Endothelial cell of umbilical vein (primary cell): ENCODE measurements at regions not wholly inside any gene's neighbourhood (a gene's known extent, or its start where the extent isn't known, plus 50 kb on each side); places are given as distances from the start of the nearest gene placed in this dataset.
"Not testable (repeated sequence)": the region's sequence is repeated elsewhere in the genome, so short reads cannot be mapped to it uniquely, and the experiment has no call there.

ENCODE experiments used
- EZH2 ChIP-seq: IDR thresholded peaks from 2 replicates; pipeline ENCODE4 v1.6.1; 2012; ENCODE audit warnings: borderline replicate concordance, low read depth, mild to moderate bottlenecking, moderate library complexity, low read length, inconsistent platforms; ENCODE audit not compliant: severe bottlenecking
- POLR2A ChIP-seq: IDR thresholded peaks from 2 replicates; pipeline ENCODE4 v1.6.1; 2012; ENCODE audit warnings: low read depth, mild to moderate bottlenecking, control low read depth, low read length
- TF ChIP-seq, protein P1 (sequence below), 2 donors: IDR thresholded peaks; 1 replicate in 1 of 2; 2 replicates in 1 of 2; pipeline ENCODE4 v1.5.1; 2011; ENCODE audit warnings: low read length in 2 of 2, mild to moderate bottlenecking in 2 of 2, moderate library complexity in 2 of 2, control low read depth in 1 of 2, inconsistent platforms in 1 of 2, low read depth in 1 of 2; ENCODE audit not compliant: insufficient read depth in 1 of 2; ENCODE audit errors: extremely low read depth in 1 of 2

DNA sequence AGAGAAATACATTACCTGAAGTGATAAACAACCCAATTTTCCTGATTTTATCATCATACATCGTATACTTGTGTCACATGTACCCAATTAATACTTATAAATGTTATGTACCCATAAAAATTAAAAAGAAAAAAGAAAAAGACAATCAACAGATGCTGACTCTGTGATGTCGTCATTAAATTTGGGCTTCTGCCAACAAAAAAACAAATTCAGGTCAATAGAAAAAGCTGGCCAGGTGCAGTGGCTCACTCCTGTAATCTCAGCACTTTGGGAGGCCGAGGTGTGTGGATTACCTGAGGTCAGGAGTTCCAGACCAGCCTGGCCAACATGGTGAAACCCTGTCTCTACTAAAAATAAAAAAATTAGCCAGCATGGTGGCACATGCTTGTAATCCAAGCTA lies 174.4 kb downstream of the ZIC4 start:
- not testable (repeated sequence) for TF ChIP-seq EZH2, POLR2A
- TF ChIP-seq, protein P1, sequence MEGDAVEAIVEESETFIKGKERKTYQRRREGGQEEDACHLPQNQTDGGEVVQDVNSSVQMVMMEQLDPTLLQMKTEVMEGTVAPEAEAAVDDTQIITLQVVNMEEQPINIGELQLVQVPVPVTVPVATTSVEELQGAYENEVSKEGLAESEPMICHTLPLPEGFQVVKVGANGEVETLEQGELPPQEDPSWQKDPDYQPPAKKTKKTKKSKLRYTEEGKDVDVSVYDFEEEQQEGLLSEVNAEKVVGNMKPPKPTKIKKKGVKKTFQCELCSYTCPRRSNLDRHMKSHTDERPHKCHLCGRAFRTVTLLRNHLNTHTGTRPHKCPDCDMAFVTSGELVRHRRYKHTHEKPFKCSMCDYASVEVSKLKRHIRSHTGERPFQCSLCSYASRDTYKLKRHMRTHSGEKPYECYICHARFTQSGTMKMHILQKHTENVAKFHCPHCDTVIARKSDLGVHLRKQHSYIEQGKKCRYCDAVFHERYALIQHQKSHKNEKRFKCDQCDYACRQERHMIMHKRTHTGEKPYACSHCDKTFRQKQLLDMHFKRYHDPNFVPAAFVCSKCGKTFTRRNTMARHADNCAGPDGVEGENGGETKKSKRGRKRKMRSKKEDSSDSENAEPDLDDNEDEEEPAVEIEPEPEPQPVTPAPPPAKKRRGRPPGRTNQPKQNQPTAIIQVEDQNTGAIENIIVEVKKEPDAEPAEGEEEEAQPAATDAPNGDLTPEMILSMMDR (IDR thresholded peaks at IDR 0.05; ENCODE audit: extremely low read depth in 1 of 2, insufficient read depth in 1 of 2, low read depth in 1 of 2, low read length in 2 of 2), result not testable (repeated sequence)
